ENCODE measurements at regions not wholly inside any gene's neighbourhood (a gene's known extent, or its start where the extent isn't known, plus 50 kb on each side); places are given as distances from the start of the nearest gene placed in this dataset.
"Not testable (repeated sequence)": the region's sequence is repeated elsewhere in the genome, so short reads cannot be mapped to it uniquely, and the experiment has no call there.

DNA sequence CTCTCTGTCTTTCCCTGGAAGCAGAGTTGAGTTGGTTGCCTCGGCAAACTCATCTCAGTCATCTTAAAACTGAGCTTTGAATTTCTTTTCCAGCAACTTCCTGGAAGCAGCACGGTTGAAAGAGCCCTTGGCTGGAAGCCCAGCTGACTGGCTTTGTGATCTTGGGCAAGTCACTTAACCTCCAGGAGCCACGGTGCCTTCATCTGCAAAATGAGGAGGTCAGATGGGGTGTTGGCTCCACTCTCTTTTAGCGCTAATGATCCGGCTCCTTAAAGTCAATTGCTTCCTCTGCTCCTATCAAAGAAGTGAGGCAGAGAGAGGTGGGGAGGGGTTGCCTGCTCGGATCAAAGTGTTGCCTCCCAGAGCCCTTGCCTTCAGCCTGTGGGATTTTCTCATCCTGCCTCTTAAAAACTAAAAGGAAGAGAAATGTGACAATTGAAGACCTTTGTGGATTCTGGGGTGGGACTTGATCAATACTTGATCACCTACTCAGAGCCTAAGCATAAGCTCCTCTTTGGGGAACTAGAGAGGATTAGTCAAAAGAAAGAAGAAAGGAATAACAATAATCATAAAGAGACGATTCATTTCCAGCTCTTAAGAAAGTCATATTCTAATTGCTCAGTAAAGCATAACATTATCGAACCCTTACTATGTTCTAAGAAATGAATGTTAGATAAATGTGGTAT lies 86.6 kb downstream of the MYCN start:
- TF ChIP-seq ZFX (IDR thresholded peaks at IDR 0.05; ENCODE audit: borderline replicate concordance), result no peak
- TF ChIP-seq, protein P1, sequence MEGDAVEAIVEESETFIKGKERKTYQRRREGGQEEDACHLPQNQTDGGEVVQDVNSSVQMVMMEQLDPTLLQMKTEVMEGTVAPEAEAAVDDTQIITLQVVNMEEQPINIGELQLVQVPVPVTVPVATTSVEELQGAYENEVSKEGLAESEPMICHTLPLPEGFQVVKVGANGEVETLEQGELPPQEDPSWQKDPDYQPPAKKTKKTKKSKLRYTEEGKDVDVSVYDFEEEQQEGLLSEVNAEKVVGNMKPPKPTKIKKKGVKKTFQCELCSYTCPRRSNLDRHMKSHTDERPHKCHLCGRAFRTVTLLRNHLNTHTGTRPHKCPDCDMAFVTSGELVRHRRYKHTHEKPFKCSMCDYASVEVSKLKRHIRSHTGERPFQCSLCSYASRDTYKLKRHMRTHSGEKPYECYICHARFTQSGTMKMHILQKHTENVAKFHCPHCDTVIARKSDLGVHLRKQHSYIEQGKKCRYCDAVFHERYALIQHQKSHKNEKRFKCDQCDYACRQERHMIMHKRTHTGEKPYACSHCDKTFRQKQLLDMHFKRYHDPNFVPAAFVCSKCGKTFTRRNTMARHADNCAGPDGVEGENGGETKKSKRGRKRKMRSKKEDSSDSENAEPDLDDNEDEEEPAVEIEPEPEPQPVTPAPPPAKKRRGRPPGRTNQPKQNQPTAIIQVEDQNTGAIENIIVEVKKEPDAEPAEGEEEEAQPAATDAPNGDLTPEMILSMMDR (IDR thresholded peaks at IDR 0.05), result no peak
- no peak overlapping the region for H3K27ac ChIP-seq

DNA sequence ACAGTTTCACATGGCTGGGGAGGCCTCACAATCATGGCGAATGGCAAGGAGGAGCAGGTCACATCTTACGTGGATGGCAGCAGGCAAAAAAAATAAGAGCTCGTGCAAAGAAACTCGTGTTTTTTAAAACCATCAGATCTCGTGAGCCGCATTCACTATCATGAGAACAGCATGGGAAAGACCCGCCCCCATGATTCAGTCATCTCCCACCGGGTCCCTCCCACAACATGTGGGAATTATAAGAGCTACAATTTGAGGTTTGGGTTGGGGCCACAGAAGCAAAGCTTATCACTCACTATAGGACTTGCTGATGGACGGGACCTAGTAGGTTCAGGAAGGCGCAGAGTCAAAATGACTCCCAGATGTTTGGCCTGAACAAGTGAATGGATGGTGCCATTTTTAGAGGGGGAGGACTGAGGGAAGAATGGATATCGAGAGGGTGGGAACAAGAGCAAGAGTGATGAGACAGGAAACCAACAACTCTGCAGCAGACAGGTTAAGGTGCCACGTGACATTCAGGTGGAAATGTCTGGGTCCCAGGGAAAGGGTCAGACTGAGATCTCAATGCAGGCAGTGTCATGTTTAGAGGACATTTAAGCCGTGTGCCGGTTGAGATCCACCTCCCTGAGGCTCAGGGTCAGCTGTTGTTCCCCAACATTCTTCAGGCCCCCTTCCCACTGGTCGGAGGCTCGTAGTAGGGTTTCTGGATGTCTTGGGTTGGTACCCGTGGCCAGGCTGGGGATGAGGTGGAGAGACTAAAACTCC lies 85.7 kb downstream of the MYCN start:
- no peak for TF ChIP-seq ZFX (IDR thresholded peaks at IDR 0.05; ENCODE audit: borderline replicate concordance)
- TF ChIP-seq, protein P1 (IDR thresholded peaks at IDR 0.05), result no peak
- H3K27ac ChIP-seq, result no peak overlapping the region

DNA sequence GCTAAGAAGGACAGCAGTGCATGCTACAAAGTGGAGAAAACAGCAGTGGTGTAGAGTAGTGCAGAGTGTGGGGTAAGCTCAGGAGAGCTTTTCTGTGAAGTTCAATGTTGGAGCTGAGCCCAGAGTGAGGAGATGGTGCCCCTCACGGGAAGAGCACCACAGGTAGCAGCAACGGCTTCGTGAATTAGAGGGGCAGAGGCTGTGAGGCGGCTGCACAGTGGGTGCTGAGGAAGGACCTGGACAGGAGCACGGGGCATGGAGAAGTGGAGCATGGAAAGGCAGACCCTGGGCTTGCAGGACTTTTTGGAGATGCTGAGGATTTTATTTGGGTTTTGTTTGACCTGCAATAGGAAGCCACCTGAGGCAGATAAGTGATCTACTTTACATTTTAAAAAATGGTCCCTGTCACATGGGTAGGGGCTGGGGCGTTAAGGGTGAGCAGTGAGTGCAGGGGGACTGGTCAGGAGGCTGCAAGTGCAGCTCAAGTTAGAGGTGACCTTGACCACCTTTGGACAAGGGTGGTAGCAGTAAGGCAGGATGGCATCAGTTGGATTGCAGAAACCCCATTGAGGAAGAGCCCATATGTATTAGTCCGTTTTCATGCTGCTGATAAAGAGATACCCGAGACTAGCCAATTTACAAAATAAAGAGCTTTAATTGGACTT lies 85.0 kb downstream of the MYCN start:
- TF ChIP-seq, protein P1 (IDR thresholded peaks at IDR 0.05), result no peak
- TF ChIP-seq ZFX (IDR thresholded peaks at IDR 0.05; ENCODE audit: borderline replicate concordance), result no peak
- H3K27ac ChIP-seq, result no peak overlapping the region

DNA sequence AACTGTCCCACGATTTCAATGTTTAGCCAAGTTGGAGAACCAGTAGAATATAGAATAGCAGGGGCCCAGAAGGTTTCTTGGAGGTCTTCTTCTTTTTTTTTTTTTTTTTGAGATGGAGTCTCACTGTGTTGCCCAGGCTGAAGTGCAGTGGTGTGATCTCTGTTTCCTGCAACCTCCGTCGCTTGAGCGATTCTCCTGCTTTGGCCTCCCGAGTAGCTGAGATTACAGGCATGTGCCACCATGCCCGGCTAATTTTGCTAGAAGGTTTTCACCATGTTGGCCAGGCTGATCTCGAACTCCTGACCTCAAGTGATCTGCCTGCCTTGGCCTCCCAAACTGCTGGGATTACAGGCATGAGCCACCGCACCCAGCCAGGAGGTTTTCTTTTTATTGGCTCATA lies 84.3 kb downstream of the MYCN start:
- H3K27ac ChIP-seq, result not testable (repeated sequence)

DNA sequence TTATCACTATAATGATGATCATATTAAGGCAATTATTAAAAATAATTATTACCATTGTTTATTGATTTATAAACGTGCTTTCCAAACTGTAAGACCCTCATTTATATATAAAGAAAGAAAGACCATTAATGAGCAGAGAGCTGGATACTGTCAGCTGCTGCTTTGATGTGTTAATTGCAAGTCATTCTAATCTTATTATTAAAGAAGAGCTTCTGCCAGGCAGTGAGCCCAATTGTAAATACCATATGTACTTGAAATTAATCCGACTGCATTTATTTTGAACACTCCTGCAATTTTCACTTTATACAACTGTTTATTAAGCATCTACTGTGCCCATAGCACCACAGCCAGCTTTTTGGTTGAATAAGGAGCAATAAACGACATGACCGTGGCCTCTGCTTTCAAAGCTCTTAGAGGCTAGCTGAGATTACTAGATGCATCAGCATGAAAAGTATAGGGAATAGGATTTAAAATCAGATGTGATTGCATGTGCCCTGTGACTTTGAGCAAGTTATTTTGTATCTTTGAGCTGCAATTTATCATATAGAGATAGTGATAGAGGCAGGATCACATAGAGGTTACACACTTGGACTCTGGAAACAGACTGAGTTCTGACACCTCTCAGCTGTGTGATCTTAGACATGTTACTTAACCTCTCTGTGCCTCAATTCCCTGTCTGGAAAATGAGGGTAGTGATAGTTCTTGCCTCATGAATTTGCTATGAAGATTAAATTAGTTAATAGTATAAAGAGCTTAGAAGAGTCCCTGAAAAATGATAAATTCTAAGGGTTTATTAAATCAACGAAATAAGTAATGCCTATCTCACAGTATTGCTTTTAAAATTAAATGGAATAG lies 83.4 kb downstream of the MYCN start:
- no peak overlapping the region for H3K27ac ChIP-seq
- TF ChIP-seq, protein P1 (IDR thresholded peaks at IDR 0.05), result no peak
- no peak for TF ChIP-seq ZFX (IDR thresholded peaks at IDR 0.05; ENCODE audit: borderline replicate concordance)

DNA sequence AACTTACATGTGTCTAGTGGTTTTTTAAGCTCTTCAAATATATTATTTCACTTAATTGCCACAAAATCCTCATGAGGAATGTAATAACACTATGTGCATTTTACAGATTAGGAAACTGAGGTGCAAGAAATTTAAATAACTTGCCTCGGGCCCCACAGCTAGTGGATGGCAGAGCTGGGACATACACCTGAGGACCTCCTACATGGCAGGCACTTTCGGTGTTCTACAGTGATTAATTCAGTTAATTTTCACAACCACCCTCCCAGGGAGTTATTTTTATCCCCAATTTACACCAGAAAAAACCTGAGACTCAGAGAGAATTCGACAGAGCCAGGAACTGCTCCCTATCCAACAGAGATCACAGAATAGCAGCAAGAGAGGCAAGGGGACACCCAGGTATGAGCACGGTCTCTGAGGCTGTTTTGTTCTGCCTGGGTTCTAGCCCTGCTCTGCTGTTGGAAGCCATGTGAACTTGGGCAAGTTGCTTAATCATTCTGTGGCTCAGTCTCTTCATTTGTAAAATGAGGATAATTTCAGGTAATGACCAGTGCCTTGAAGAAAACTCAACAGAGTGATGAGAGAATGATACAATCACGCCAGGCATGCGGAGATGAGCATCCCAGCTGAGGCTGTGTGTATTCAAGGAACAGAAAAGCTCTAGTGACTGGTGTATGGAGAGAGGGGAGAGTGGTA lies 82.3 kb downstream of the MYCN start:
- no peak overlapping the region for H3K27ac ChIP-seq
- TF ChIP-seq, protein P1 (IDR thresholded peaks at IDR 0.05), result no peak
- no peak for TF ChIP-seq ZFX (IDR thresholded peaks at IDR 0.05; ENCODE audit: borderline replicate concordance)

Measured in 22Rv1 (cell line).